Ishikawa (cell line): ENCODE measurements at regions not wholly inside any gene's neighbourhood (a gene's known extent, or its start where the extent isn't known, plus 50 kb on each side); places are given as distances from the start of the nearest gene placed in this dataset.

Source experiments
- CEBPB ChIP-seq: IDR thresholded peaks from 2 replicates; pipeline ENCODE4 v1.6.1; 2012
- CREB1 ChIP-seq: IDR thresholded peaks from 2 replicates; pipeline ENCODE4 v1.6.1; 2012; ENCODE audit warnings: low read depth
- EGR1 ChIP-seq: IDR thresholded peaks from 2 replicates; pipeline ENCODE4 v1.6.1; 2012
- EP300 ChIP-seq: IDR thresholded peaks from 2 replicates; pipeline ENCODE4 v1.6.1; 2012; ENCODE audit warnings: borderline replicate concordance
- FOXM1 ChIP-seq: IDR thresholded peaks from 2 replicates; pipeline ENCODE4 v1.6.1; 2012; ENCODE audit warnings: low read depth, borderline replicate concordance
- MAX ChIP-seq: IDR thresholded peaks from 2 replicates; pipeline ENCODE4 v1.6.1; 2012
- NFIC ChIP-seq: IDR thresholded peaks from 2 replicates; pipeline ENCODE4 v1.6.1; 2012
- RAD21 ChIP-seq: IDR thresholded peaks from 2 replicates; pipeline ENCODE4 v1.6.1; 2012; ENCODE audit warnings: low read depth
- REST ChIP-seq: IDR thresholded peaks from 2 replicates; pipeline ENCODE4 v1.6.1; 2012; ENCODE audit warnings: low read depth, mild to moderate bottlenecking
- TAF1 ChIP-seq: IDR thresholded peaks from 2 replicates; pipeline ENCODE4 v1.6.1; 2012; ENCODE audit warnings: low read depth, mild to moderate bottlenecking
- TCF12 ChIP-seq: IDR thresholded peaks from 2 replicates; pipeline ENCODE4 v1.6.1; 2012; ENCODE audit warnings: low read depth
- TEAD4 ChIP-seq: IDR thresholded peaks from 2 replicates; pipeline ENCODE4 v1.6.1; 2012
- USF1 ChIP-seq: IDR thresholded peaks from 2 replicates; pipeline ENCODE4 v1.6.1; 2012
- YY1 ChIP-seq: IDR thresholded peaks from 2 replicates; pipeline ENCODE4 v1.6.1; 2012; ENCODE audit warnings: low read depth
- ZBTB7A ChIP-seq: IDR thresholded peaks from 2 replicates; pipeline ENCODE4 v1.6.1; 2012; ENCODE audit warnings: low read depth

GRCh38 chr5:8019719-8020218 is 150.8 kb downstream of the MTRR start:
- TF ChIP-seq NFIC (no peak), FOXM1 (no peak), EGR1 (no peak), CEBPB (no peak), USF1 (no peak), MAX (no peak)

GRCh38 chr5:8020861-8021514 is 152.0 kb downstream of the MTRR start:
- TF ChIP-seq MAX (no peak), TAF1 (no peak), YY1 (no peak), CEBPB (no peak), EGR1 (no peak), CREB1 (no peak), RAD21 (no peak), EP300 (no peak), TEAD4 (no peak)

- TF ChIP-seq ZBTB7A (no peak), NFIC (no peak), YY1 (no peak), CREB1 (no peak), TEAD4 (no peak), MAX (no peak), FOXM1 (no peak), TCF12 (no peak), CEBPB (no peak), TAF1 (no peak), REST (no peak), USF1 (no peak), EGR1 (no peak), EP300 (no peak), RAD21 (no peak)
These were observed 159.3 kb downstream of the MTRR start for GRCh38 chr5:8028243-8028642.

GRCh38 chr5:8033261-8033660 is 164.3 kb downstream of the MTRR start:
- no peak for TF ChIP-seq EP300

GRCh38 chr5:8034852-8035251 is 165.9 kb downstream of the MTRR start:
- TF ChIP-seq TAF1 = no peak
- no peak for TF ChIP-seq NFIC
- TF ChIP-seq EGR1 = no peak
- no peak for TF ChIP-seq TEAD4
- TF ChIP-seq EP300 = no peak
- no peak for TF ChIP-seq TCF12
- TF ChIP-seq CREB1 = no peak
- no peak for TF ChIP-seq CEBPB
- no peak for TF ChIP-seq YY1

GRCh38 chr5:8048920-8049319 is 180.0 kb downstream of the MTRR start:
- TF ChIP-seq TEAD4 (no peak), EGR1 (no peak), ZBTB7A (no peak), FOXM1 (no peak), RAD21 (no peak), USF1 (no peak), REST (no peak), TAF1 (no peak), CREB1 (no peak)
